Psoas muscle (tissue), 7 donors: ENCODE measurements at regions not wholly inside any gene's neighbourhood (a gene's known extent, or its start where the extent isn't known, plus 50 kb on each side); places are given as distances from the start of the nearest gene placed in this dataset.

Experiments
- ATAC-seq, 4 donors: fragments of 200-7000 bp; cut with Tn5 transposase; one replicate each; pipeline ENCODE4 v1.9.1; 2020; ENCODE audit warnings: moderate library complexity in 3 of 4, mild to moderate bottlenecking in 2 of 4
- DNase-seq, 2 donors: peaks; one replicate each; pipeline ENCODE4 v3.0.0-alpha.2; 2020
- H3K27ac ChIP-seq: fragments of 200-600 bp; one replicate; pipeline ENCODE4 v1.8.0; 2022
- H3K27me3 ChIP-seq, 3 donors: fragments of 200-600 bp in 1 of 3; one replicate each; pipeline versions ENCODE4 v1.6.1 to v1.8.0; 2013 to 2022; ENCODE audit warnings: low read length in 2 of 3, mild to moderate bottlenecking in 2 of 3, moderate library complexity in 1 of 3; ENCODE audit not compliant: insufficient read depth in 3 of 3
- H3K36me3 ChIP-seq, 2 donors: fragments of 200-600 bp in 1 of 2; one replicate each; pipeline versions ENCODE4 v1.6.1 to v1.8.0; 2013 to 2022; ENCODE audit warnings: low read depth in 1 of 2, mild to moderate bottlenecking in 1 of 2, moderate library complexity in 1 of 2; ENCODE audit not compliant: insufficient read depth in 1 of 2
- H3K4me1 ChIP-seq: fragments of 200-600 bp; one replicate; pipeline ENCODE4 v1.8.0; 2022
- H3K4me3 ChIP-seq: fragments of 200-600 bp; one replicate; pipeline ENCODE4 v1.8.0; 2022; ENCODE audit warnings: mild to moderate bottlenecking
- H3K9me3 ChIP-seq: fragments of 200-600 bp; one replicate; pipeline ENCODE4 v1.8.0; 2022
- CTCF ChIP-seq: fragments of 200-600 bp; IDR thresholded peaks from one replicate; pipeline ENCODE4 v1.8.0; 2022; ENCODE audit warnings: antibody characterized with exemption
- WGBS, 3 donors: extraction: QIAGEN DNeasy Blood & Tissue Kit; methylation state at CpG; one replicate each; pipeline versions ENCODE4 v1.1.6 to v1.1.7; 2013; 5-methylcytosine and 5-hydroxymethylcytosine counted together
- intact Hi-C, 2 donors: fragments of 100-400 bp; cut with DNase I; formaldehyde crosslinking; loops; one replicate each; pipeline versions ENCODE4 v1.11.0 to v1.14.2; 2022
- donor health status: healthy with polysubstance abuse.
- donor health status: DM: no; HTN: no; CAD: no; lungs with moderate emphysema.
- donor health status: Bipolar disorder and iron deficiency.
- donor health status: healthy.
- donor health status: DM: yes; HTN: yes; CAD: no.
- donor health status: DM: no; HTN: no; CAD: no.
- donor health status: DM: yes; HTN: yes; CAD: no.

DNA sequence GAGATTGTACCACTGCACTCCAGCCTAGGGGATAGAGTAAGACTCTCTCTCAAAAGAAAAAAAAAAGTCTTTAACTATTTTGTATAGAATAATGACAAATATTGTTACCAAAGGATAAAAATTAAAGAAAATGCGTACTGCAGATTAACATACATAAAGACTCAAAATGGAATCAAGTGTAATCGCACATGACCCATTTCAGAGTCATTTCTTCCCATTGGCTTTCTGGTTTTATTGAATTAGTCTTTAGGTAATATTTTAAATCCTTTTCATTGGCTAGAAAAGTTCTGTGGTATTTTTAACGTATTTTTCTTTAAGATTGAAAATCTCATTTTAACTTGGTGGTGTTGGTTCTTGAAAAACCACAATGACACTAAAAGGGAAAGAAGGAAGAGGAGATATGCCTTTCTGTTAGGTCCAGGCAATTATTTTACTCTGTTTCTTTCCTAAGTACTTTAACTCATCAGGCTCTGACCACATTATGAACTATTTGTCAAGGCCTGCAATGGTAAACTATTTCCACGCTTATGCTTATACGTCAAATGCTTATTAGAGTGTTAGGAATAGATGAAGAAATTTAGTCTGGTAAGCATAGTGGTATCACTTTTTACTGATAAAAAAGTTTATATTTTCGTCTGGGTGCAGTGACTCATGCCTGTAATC is 52.3 kb downstream of the PLEKHG1 start:
- no peaks in the 10 kb centered on the region for H3K4me1 ChIP-seq
- H3K36me3 ChIP-seq: no peaks in the 10 kb centered on the region
- no peak overlapping the region for H3K4me3 ChIP-seq
- DNase-seq (no peak), ATAC-seq (no peak)
- intact Hi-C loops: no loop called here
- no peak for TF ChIP-seq CTCF
- H3K27me3 ChIP-seq: no peaks in the 10 kb centered on the region
- H3K9me3 ChIP-seq: no peaks in the 10 kb centered on the region
- no peak overlapping the region for H3K27ac ChIP-seq
- whole genome bisulfite sequencing, 3 donors: 89 to 93% (median 90%) methylated on average over 6 of the region's 6 CpGs

DNA sequence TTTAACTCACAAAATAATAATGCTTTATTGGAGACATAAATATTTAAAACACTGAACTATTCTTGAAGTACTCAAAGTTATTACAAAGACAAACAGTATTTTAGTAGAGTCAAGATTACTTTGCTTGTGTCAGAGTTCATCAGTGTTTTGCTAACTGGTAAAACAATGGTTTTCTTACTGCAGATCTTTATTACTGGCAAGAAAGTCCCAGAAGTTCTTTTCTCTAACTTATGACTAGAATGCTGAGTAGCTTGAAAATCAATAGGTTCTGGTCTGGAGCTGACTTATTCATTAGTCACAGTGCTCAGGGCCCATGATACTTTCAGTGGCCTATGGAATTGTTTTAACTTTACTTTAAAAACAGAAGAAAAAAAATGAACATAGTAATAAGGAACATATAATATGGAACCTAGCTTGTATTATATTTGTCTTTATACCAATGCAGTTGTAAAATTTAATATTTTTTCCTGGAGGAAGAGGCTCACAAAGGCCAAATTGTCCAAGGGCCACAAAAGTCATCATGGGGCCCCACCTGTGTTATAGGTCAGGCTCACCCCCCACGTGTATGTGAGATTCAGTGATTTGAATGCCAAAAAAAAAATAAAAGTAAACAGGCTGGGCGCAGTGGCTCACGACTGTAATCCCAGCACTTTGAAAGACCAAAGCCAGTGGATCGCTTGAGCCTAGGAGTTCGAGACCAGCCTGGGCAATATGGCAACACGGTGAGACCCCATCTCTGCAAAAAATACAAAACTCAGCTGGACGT is 53.3 kb downstream of the PLEKHG1 start:
- ATAC-seq: no peak
- Histone ChIP-seq H3K4me1 (no peaks in the 10 kb centered on the region), H3K36me3 (no peaks in the 10 kb centered on the region), H3K27me3 (no peaks in the 10 kb centered on the region), H3K4me3 (no peak overlapping the region), H3K27ac (no peak overlapping the region), H3K9me3 (no peaks in the 10 kb centered on the region)
- TF ChIP-seq CTCF: no peak
- WGBS, 3 donors: 81 to 86% (median 83%) methylated on average over 7 of the region's 7 CpGs
- intact Hi-C loops: no loop called here
- no peak for DNase-seq

DNA sequence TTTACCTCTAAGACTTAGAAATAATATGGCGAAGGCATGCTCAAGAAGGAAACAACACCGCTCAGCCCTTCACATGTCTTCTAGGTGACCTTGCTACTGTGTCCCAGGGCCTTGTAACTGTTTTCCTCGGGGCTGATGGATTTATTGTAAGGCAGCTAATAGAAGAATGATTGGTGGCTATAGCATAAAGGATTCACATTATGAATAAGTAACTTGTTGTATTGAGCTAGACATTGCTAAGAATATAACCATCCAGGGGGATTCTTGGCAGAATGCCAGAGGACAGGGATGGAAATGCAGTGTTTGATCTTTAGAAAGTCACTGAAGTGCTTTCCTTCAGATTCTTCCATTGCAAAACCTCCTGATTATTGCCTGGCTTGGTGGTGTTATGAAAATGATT is 54.9 kb downstream of the PLEKHG1 start:
- Histone ChIP-seq H3K36me3 (no peaks in the 10 kb centered on the region), H3K4me3 (no peak overlapping the region), H3K4me1 (no peaks in the 10 kb centered on the region), H3K9me3 (no peaks in the 10 kb centered on the region), H3K27ac (no peak overlapping the region), H3K27me3 (no peaks in the 10 kb centered on the region)
- no peak for DNase-seq
- intact Hi-C loops: no loop called here
- WGBS, 3 donors: 93 to 96% (median 96%) methylated on average over 3 of the region's 3 CpGs
- no peak for ATAC-seq
- TF ChIP-seq CTCF: no peak

DNA sequence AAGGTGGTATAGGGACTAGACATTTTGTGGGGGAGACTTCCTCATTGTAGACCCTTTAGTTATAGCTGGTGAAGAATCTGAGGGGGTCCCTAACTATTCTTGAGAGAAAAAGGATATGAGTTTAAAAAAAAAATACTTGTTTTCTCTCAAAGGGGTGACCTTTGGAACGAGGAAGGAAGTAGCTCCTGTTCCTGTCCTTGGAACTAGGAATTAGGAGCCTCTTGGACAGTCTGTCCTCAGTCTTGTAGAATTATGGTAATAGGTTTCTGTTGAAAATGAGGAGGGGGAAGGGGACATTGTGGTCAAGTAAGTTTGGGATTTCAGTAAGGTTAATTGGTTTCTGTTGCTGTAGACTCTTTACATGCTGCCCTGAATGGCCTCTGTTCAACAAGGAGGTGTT is 56.5 kb downstream of the PLEKHG1 start:
- ATAC-seq (no peak), DNase-seq (no peak)
- Histone ChIP-seq H3K9me3 (no peaks in the 10 kb centered on the region), H3K27ac (no peak overlapping the region), H3K27me3 (no peaks in the 10 kb centered on the region), H3K4me3 (no peak overlapping the region), H3K4me1 (no peaks in the 10 kb centered on the region), H3K36me3 (no peaks in the 10 kb centered on the region)
- no peak for TF ChIP-seq CTCF
- intact Hi-C loops: no loop called here
- 75 to 82% (median 77%) methylated on average over 1 of the region's 1 CpG for WGBS, 3 donors
